GM23338 (cell line): ENCODE measurements at regions not wholly inside any gene's neighbourhood (a gene's known extent, or its start where the extent isn't known, plus 50 kb on each side); places are given as distances from the start of the nearest gene placed in this dataset.
A peak's percentile ranks its signal among the peaks of the same experiment; 100 is the strongest.

Source experiments
- ATAC-seq: fragments of 200-7000 bp; cut with Tn5 transposase; 3 replicates; pipeline ENCODE4 v1.9.1; 2020
- DNase-seq: peaks from one replicate; pipeline ENCODE4 v3.0.0-alpha.2; 2015; ENCODE audit warnings: low spot score
- H2AFZ ChIP-seq: fragments of 200-600 bp; sonication (generic); 2 replicates; pipeline ENCODE4 v1.8.0; 2016; ENCODE audit warnings: antibody characterized with exemption, mild to moderate bottlenecking, moderate library complexity
- H3F3A ChIP-seq: fragments of 200-600 bp; sonication (generic); replicated peaks from 2 replicates; pipeline ENCODE4 v1.8.0; 2017; ENCODE audit warnings: antibody characterized with exemption, mixed run types, low read depth
- H3K27ac ChIP-seq: fragments of 200-600 bp; sonication (generic); 2 replicates; pipeline ENCODE4 v1.6.1; 2016; ENCODE audit warnings: low read depth
- H3K27me3 ChIP-seq: fragments of 200-600 bp; sonication (generic); 2 replicates; pipeline ENCODE4 v1.8.0; 2016; ENCODE audit warnings: mild to moderate bottlenecking, mixed run types, moderate library complexity; ENCODE audit not compliant: insufficient read depth
- H3K36me3 ChIP-seq: fragments of 200-600 bp; sonication (generic); 2 replicates; pipeline ENCODE4 v1.8.0; 2016; ENCODE audit warnings: mild to moderate bottlenecking; ENCODE audit not compliant: insufficient read depth
- H3K4me1 ChIP-seq: fragments of 200-600 bp; sonication (generic); 2 replicates; pipeline ENCODE4 v1.8.0; 2016; ENCODE audit warnings: mild to moderate bottlenecking, moderate library complexity; ENCODE audit not compliant: insufficient read depth
- H3K4me2 ChIP-seq: fragments of 200-600 bp; sonication (generic); 2 replicates; pipeline ENCODE4 v1.7.1; 2017; ENCODE audit warnings: mixed run types
- H3K4me3 ChIP-seq: fragments of 200-600 bp; sonication (generic); 2 replicates; pipeline ENCODE4 v1.6.1; 2016; ENCODE audit warnings: mixed run types
- H3K79me2 ChIP-seq: fragments of 200-600 bp; sonication (generic); replicated peaks from 2 replicates; pipeline ENCODE4 v1.8.0; 2017; ENCODE audit warnings: mild to moderate bottlenecking; ENCODE audit not compliant: insufficient read depth
- H3K9me2 ChIP-seq: fragments of 200-600 bp; sonication (generic); 2 replicates; pipeline ENCODE4 v1.8.0; 2017; ENCODE audit not compliant: insufficient read depth
- H4K20me1 ChIP-seq: fragments of 200-600 bp; sonication (generic); replicated peaks from 2 replicates; pipeline ENCODE4 v1.8.0; 2017; ENCODE audit warnings: mild to moderate bottlenecking; ENCODE audit not compliant: insufficient read depth
- H3K27ac Mint-ChIP-seq: 2 replicates; pipeline ENCODE4 v1.8.0; 2020; ENCODE audit warnings: inconsistent platforms, mild to moderate bottlenecking, moderate library complexity, mixed read lengths
- H3K27me3 Mint-ChIP-seq: 3 replicates; pipeline ENCODE4 v1.8.0; 2022; ENCODE audit warnings: low read depth, mild to moderate bottlenecking, moderate library complexity, mixed read lengths, inconsistent platforms; ENCODE audit not compliant: insufficient read depth, poor library complexity
- H3K36me3 Mint-ChIP-seq: 3 replicates; pipeline ENCODE4 v1.8.0; 2021; ENCODE audit warnings: low read depth, mild to moderate bottlenecking, inconsistent platforms, moderate library complexity, mixed read lengths
- H3K4me1 Mint-ChIP-seq: 3 replicates; pipeline ENCODE4 v1.8.0; 2020; ENCODE audit warnings: mild to moderate bottlenecking, inconsistent platforms, mixed read lengths
- H3K4me3 Mint-ChIP-seq: 3 replicates; pipeline ENCODE4 v1.8.0; 2021; ENCODE audit warnings: moderate library complexity, mild to moderate bottlenecking, inconsistent platforms, mixed read lengths
- H3K9me3 Mint-ChIP-seq: 3 replicates; pipeline ENCODE4 v1.8.0; 2020; ENCODE audit warnings: moderate library complexity, mild to moderate bottlenecking, inconsistent platforms, mixed read lengths
- CREB1 ChIP-seq: fragments of 250-450 bp; sonication (Bioruptor Pico); IDR thresholded peaks from 2 replicates; pipeline ENCODE4 v1.5.0; 2020; ENCODE audit warnings: low read depth, mild to moderate bottlenecking, moderate library complexity
- EZH2 ChIP-seq: fragments of 200-600 bp; sonication (generic); IDR thresholded peaks from one replicate; pipeline ENCODE4 v1.8.0; 2017; ENCODE audit warnings: antibody characterized with exemption, mild to moderate bottlenecking, low read depth; ENCODE audit not compliant: unreplicated experiment
- EZH2phosphoT487 ChIP-seq: fragments of 200-600 bp; sonication (generic); IDR thresholded peaks from one replicate; pipeline ENCODE4 v1.8.1; 2018; ENCODE audit warnings: antibody characterized with exemption; ENCODE audit not compliant: unreplicated experiment
- JUNB ChIP-seq: IDR thresholded peaks from one replicate; pipeline ENCODE4 v1.6.1; 2016; ENCODE audit warnings: antibody characterized with exemption; ENCODE audit not compliant: unreplicated experiment
- NANOG ChIP-seq: IDR thresholded peaks from 2 replicates; pipeline ENCODE4 v1.6.1; 2016; ENCODE audit warnings: antibody characterized with exemption, borderline replicate concordance
- POLR2AphosphoS5 ChIP-seq: IDR thresholded peaks from 2 replicates; pipeline ENCODE4 v1.6.1; 2016; ENCODE audit warnings: antibody characterized with exemption, low read depth
- STAT1 ChIP-seq: IDR thresholded peaks from one replicate; pipeline ENCODE4 v1.6.1; 2016; ENCODE audit warnings: antibody characterized with exemption; ENCODE audit not compliant: unreplicated experiment
- ZNF114 ChIP-seq: fragments of 250-450 bp; sonication (Bioruptor Pico); IDR thresholded peaks from 2 replicates; pipeline ENCODE4 v1.5.0; 2020; ENCODE audit warnings: mild to moderate bottlenecking, moderate library complexity
- ZNF331 ChIP-seq: fragments of 250-450 bp; sonication (Bioruptor Pico); IDR thresholded peaks from 2 replicates; pipeline ENCODE4 v1.5.0; 2020; ENCODE audit warnings: low read depth, mild to moderate bottlenecking, moderate library complexity
- TF ChIP-seq, protein P1 (sequence below), 2 experiments: fragments of 200-600 bp in 1 of 2; sonication (generic) in 1 of 2; conservative IDR thresholded peaks; 2 replicates each; pipeline versions ENCODE4 v1.5.1 to v1.6.1; 2016 to 2017; ENCODE audit warnings: antibody characterized with exemption in 2 of 2, low read depth in 2 of 2, mild to moderate bottlenecking in 2 of 2, moderate library complexity in 1 of 2
- TF ChIP-seq, protein P2 (sequence below): IDR thresholded peaks from one replicate; pipeline ENCODE4 v1.6.1; 2018; ENCODE audit warnings: antibody characterized with exemption; ENCODE audit not compliant: unreplicated experiment
- TF ChIP-seq, protein P3 (sequence below): IDR thresholded peaks from 2 replicates; pipeline ENCODE4 v1.6.1; 2016; ENCODE audit warnings: antibody characterized with exemption
- TF ChIP-seq, protein P4 (sequence below): fragments of 250-450 bp; sonication (Bioruptor Pico); IDR thresholded peaks from 2 replicates; pipeline ENCODE4 v1.5.0; 2020; ENCODE audit warnings: mild to moderate bottlenecking, moderate library complexity

DNA sequence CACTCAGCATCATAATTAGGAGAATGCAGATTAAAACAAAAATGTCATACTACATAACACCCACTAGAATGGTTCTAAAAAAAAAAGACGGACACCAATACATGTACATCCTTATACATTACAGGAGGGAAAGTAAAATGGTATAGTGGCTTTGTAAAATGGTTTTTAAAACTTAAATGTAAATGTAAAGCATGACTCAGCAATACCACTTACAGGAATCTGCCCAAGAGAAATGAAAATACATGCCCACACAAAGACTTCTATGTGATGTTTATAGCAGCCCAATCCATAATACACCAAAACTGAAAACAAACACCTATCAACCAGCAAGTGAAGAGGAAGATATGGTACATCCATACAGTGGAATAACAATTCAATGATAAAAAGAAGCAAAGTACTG lies 939.1 kb upstream of the ACO1 start:
- Mint-ChIP-seq H3K4me3 (no peak overlapping the region), H3K4me1 (peaks cover 9% of the 10 kb centered on the region), H3K9me3 (no peaks in the 10 kb centered on the region), H3K27ac (peak overlapping the region; percentile 69; the same call in 1 of the 2 replicates), H3K27me3 (peaks cover 4% of the 10 kb centered on the region), H3K36me3 (no peaks in the 10 kb centered on the region)
- Histone ChIP-seq H3K9me2 (no peaks in the 10 kb centered on the region), H3K4me2 (no peak overlapping the region), H3K4me3 (no peak overlapping the region), H2AFZ (no peak overlapping the region), H3K4me1 (no peaks in the 10 kb centered on the region), H3K79me2 (no peaks in the 10 kb centered on the region), H3K27ac (no peak overlapping the region), H3K27me3 (no peaks in the 10 kb centered on the region), H4K20me1 (no peaks in the 10 kb centered on the region), H3F3A (no peaks in the 10 kb centered on the region), H3K36me3 (no peaks in the 10 kb centered on the region)
- DNase-seq, result no peak
- TF ChIP-seq ZNF331 (CRISPR knock-in tag), result no peak
- TF ChIP-seq EZH2, result no peak
- TF ChIP-seq CREB1, result no peak
- TF ChIP-seq ZNF114, result no peak
- TF ChIP-seq, protein P1, sequence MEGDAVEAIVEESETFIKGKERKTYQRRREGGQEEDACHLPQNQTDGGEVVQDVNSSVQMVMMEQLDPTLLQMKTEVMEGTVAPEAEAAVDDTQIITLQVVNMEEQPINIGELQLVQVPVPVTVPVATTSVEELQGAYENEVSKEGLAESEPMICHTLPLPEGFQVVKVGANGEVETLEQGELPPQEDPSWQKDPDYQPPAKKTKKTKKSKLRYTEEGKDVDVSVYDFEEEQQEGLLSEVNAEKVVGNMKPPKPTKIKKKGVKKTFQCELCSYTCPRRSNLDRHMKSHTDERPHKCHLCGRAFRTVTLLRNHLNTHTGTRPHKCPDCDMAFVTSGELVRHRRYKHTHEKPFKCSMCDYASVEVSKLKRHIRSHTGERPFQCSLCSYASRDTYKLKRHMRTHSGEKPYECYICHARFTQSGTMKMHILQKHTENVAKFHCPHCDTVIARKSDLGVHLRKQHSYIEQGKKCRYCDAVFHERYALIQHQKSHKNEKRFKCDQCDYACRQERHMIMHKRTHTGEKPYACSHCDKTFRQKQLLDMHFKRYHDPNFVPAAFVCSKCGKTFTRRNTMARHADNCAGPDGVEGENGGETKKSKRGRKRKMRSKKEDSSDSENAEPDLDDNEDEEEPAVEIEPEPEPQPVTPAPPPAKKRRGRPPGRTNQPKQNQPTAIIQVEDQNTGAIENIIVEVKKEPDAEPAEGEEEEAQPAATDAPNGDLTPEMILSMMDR (conservative IDR thresholded peaks at IDR 0.05; ENCODE audit: low read depth in 2 of 2), result no peak
- no peak for TF ChIP-seq NANOG
- no peak for TF ChIP-seq STAT1
- no peak for TF ChIP-seq JUNB
- no peak for TF ChIP-seq EZH2phosphoT487
- no peak for TF ChIP-seq POLR2AphosphoS5
- TF ChIP-seq, protein P2, sequence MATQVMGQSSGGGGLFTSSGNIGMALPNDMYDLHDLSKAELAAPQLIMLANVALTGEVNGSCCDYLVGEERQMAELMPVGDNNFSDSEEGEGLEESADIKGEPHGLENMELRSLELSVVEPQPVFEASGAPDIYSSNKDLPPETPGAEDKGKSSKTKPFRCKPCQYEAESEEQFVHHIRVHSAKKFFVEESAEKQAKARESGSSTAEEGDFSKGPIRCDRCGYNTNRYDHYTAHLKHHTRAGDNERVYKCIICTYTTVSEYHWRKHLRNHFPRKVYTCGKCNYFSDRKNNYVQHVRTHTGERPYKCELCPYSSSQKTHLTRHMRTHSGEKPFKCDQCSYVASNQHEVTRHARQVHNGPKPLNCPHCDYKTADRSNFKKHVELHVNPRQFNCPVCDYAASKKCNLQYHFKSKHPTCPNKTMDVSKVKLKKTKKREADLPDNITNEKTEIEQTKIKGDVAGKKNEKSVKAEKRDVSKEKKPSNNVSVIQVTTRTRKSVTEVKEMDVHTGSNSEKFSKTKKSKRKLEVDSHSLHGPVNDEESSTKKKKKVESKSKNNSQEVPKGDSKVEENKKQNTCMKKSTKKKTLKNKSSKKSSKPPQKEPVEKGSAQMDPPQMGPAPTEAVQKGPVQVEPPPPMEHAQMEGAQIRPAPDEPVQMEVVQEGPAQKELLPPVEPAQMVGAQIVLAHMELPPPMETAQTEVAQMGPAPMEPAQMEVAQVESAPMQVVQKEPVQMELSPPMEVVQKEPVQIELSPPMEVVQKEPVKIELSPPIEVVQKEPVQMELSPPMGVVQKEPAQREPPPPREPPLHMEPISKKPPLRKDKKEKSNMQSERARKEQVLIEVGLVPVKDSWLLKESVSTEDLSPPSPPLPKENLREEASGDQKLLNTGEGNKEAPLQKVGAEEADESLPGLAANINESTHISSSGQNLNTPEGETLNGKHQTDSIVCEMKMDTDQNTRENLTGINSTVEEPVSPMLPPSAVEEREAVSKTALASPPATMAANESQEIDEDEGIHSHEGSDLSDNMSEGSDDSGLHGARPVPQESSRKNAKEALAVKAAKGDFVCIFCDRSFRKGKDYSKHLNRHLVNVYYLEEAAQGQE, result no peak
- TF ChIP-seq, protein P3, sequence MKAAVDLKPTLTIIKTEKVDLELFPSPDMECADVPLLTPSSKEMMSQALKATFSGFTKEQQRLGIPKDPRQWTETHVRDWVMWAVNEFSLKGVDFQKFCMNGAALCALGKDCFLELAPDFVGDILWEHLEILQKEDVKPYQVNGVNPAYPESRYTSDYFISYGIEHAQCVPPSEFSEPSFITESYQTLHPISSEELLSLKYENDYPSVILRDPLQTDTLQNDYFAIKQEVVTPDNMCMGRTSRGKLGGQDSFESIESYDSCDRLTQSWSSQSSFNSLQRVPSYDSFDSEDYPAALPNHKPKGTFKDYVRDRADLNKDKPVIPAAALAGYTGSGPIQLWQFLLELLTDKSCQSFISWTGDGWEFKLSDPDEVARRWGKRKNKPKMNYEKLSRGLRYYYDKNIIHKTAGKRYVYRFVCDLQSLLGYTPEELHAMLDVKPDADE, result no peak
- TF ChIP-seq, protein P4, sequence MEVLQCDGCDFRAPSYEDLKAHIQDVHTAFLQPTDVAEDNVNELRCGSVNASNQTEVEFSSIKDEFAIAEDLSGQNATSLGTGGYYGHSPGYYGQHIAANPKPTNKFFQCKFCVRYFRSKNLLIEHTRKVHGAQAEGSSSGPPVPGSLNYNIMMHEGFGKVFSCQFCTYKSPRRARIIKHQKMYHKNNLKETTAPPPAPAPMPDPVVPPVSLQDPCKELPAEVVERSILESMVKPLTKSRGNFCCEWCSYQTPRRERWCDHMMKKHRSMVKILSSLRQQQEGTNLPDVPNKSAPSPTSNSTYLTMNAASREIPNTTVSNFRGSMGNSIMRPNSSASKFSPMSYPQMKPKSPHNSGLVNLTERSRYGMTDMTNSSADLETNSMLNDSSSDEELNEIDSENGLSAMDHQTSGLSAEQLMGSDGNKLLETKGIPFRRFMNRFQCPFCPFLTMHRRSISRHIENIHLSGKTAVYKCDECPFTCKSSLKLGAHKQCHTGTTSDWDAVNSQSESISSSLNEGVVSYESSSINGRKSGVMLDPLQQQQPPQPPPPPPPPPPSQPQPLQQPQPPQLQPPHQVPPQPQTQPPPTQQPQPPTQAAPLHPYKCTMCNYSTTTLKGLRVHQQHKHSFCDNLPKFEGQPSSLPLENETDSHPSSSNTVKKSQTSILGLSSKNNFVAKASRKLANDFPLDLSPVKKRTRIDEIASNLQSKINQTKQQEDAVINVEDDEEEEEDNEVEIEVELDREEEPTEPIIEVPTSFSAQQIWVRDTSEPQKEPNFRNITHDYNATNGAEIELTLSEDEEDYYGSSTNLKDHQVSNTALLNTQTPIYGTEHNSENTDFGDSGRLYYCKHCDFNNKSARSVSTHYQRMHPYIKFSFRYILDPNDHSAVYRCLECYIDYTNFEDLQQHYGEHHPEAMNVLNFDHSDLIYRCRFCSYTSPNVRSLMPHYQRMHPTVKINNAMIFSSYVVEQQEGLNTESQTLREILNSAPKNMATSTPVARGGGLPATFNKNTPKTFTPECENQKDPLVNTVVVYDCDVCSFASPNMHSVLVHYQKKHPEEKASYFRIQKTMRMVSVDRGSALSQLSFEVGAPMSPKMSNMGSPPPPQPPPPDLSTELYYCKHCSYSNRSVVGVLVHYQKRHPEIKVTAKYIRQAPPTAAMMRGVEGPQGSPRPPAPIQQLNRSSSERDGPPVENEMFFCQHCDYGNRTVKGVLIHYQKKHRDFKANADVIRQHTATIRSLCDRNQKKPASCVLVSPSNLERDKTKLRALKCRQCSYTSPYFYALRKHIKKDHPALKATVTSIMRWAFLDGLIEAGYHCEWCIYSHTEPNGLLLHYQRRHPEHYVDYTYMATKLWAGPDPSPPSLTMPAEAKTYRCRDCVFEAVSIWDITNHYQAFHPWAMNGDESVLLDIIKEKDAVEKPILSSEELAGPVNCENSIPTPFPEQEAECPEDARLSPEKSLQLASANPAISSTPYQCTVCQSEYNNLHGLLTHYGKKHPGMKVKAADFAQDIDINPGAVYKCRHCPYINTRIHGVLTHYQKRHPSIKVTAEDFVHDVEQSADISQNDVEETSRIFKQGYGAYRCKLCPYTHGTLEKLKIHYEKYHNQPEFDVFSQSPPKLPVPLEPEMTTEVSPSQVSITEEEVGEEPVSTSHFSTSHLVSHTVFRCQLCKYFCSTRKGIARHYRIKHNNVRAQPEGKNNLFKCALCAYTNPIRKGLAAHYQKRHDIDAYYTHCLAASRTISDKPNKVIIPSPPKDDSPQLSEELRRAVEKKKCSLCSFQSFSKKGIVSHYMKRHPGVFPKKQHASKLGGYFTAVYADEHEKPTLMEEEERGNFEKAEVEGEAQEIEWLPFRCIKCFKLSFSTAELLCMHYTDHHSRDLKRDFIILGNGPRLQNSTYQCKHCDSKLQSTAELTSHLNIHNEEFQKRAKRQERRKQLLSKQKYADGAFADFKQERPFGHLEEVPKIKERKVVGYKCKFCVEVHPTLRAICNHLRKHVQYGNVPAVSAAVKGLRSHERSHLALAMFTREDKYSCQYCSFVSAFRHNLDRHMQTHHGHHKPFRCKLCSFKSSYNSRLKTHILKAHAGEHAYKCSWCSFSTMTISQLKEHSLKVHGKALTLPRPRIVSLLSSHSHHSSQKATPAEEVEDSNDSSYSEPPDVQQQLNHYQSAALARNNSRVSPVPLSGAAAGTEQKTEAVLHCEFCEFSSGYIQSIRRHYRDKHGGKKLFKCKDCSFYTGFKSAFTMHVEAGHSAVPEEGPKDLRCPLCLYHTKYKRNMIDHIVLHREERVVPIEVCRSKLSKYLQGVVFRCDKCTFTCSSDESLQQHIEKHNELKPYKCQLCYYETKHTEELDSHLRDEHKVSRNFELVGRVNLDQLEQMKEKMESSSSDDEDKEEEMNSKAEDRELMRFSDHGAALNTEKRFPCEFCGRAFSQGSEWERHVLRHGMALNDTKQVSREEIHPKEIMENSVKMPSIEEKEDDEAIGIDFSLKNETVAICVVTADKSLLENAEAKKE (CRISPR knock-in tag), result no peak
- no peak for ATAC-seq
